Transverse colon (tissue), 4 donors: ENCODE measurements at regions not wholly inside any gene's neighbourhood (a gene's known extent, or its start where the extent isn't known, plus 50 kb on each side); places are given as distances from the start of the nearest gene placed in this dataset.
A peak's percentile ranks its signal among the peaks of the same experiment; 100 is the strongest.

Experiments
- CTCF ChIP-seq, 5 experiments: fragments of 200-600 bp in 3 of 5; fragments of 450-650 bp in 2 of 5; sonication (generic) in 3 of 5; IDR thresholded peaks; 1 replicate in 2 of 5; 2 replicates in 3 of 5; pipeline ENCODE4 v1.5.1; 2016 to 2017; ENCODE audit warnings: antibody characterized with exemption in 5 of 5, inconsistent platforms in 3 of 5, mild to moderate bottlenecking in 2 of 5, moderate library complexity in 1 of 5
- EP300 ChIP-seq: sonication (generic); formaldehyde crosslinking; IDR thresholded peaks from one replicate; pipeline ENCODE4 v1.6.1; 2017; ENCODE audit warnings: antibody characterized with exemption, low read depth
- POLR2A ChIP-seq: fragments of 450-650 bp; IDR thresholded peaks from one replicate; pipeline ENCODE4 v1.6.1; 2016; ENCODE audit warnings: antibody characterized with exemption, mild to moderate bottlenecking, moderate library complexity
- POLR2AphosphoS5 ChIP-seq, 3 donors: sonication (generic); formaldehyde crosslinking; IDR thresholded peaks; one replicate each; pipeline ENCODE4 v1.6.1; 2016; ENCODE audit warnings: antibody characterized with exemption in 3 of 3

- TF ChIP-seq EP300 (no peak), CTCF (IDR thresholded peaks at IDR 0.05) (peak in 1 of 5 experiments; percentile 14), POLR2AphosphoS5 (IDR thresholded peaks at IDR 0.05) (no peak), POLR2A (no peak)
Measured at GRCh38 chr2:56971383-56971974, 787.7 kb downstream of the CCDC85A start.
